HG03280 (cell line): ENCODE measurements at regions not wholly inside any gene's neighbourhood (a gene's known extent, or its start where the extent isn't known, plus 50 kb on each side); places are given as distances from the start of the nearest gene placed in this dataset.
"Not testable (repeated sequence)": the region's sequence is repeated elsewhere in the genome, so short reads cannot be mapped to it uniquely, and the experiment has no call there.

Source experiments
- ATAC-seq: cut with Tn5 transposase; IDR thresholded peaks from one replicate; pipeline ENCODE4 v1.9.1; 2021; ENCODE audit warnings: mild to moderate bottlenecking, moderate library complexity; ENCODE audit not compliant: unreplicated experiment

DNA sequence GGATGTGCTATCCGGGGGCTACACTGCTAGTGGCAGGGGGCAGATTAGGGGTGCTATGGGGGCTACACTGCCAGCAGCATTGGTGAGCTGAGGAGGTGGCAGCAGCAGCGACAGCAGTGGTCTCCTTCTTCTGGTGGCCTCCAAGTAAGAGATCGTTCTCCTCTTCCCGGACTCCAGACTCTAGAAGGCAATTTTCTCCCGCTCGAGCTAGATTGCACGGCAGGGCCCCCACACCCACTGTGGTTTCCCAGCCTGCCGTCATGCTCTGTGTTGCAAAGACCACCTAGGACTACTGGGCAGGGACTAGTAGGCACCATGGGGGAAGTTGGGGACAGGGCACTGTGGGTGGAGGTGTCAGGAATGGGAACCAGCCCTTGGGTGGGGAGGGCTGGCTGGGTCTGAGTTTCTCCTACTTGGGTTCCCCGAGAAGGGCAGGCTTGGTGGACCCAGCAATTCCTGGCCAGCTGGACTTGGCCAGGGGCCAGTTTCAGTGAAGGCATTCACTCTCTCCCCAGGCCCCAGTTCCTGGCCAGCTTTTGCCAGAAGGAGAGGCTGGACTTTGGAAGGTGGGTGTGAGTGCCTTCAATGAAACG is 203.4 kb upstream of the WSB1 start:
- not testable (repeated sequence) for ATAC-seq

GRCh38 chr17:27091043-27091497 is 202.8 kb upstream of the WSB1 start:
- ATAC-seq = no peak

DNA sequence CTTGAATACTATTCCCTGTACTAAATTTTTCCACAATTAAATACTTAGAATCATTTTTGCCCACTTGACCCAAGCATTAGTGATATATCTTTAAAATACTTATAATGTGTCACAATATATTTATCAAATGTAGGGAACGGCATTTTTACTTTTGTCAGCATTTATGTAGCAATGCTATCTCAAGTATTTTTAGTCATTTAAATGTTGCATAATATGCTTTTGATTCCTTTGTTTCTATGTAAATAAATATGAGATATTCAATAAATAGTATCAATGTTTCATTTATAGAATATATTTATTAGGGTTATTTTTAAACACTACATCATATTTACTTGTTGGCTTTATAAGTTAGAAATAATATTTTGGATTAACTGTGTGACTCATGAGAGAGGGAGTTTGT is 199.7 kb upstream of the WSB1 start:
- ATAC-seq = not testable (repeated sequence)

- ATAC-seq = not testable (repeated sequence)
Measured at GRCh38 chr17:27095821-27096220, 198.1 kb upstream of the WSB1 start.

GRCh38 chr17:27099266-27099665 is 194.6 kb upstream of the WSB1 start:
- ATAC-seq = not testable (repeated sequence)

DNA sequence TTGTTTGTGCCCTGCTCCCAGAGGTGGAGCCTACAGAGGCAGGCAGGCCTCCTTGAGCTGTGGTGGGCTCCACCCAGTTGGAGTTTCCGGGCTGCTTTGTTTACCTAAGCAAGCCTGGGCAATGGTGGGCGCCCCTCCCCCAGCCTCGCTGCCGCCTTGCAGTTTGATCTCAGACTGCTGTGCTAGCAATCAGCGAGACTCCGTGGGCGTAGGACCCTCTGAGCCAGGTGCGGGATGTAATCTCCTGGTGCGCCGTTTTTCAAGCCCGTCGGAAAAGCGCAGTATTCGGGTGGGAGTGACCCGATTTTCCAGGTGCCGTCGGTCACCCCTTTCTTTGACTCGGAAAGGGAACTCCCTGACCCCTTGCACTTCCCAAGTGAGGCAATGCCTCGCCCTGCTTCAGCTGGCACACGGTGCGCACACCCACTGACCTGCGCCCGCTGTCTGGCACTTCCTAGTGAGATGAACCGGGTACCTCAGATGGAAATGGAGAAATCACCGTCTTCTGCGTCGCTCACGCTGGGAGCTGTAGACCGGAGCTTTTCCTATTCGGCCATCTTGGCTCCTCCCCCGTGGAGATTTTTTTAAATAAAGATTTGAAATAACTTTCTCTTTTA is 189.2 kb upstream of the WSB1 start:
- not testable (repeated sequence) for ATAC-seq

DNA sequence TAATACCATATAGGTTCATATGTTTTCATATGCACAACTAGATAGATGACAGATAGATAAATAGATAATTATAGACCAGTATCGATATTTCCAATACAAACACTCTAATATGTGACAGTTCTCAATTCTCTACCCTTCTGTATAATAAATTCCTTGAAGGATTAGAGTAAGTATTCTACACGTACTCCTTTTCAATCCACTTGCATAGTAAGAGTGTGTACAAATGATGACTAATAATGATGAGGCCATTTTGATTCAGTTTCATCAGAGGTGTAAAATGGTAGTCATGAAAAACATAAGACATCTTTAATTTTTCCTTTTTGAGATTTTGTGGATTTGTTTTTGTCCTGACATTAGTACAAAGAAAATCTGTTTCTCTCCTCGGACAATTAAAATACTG is 188.3 kb upstream of the WSB1 start:
- no peak for ATAC-seq

- no peak for ATAC-seq
Measured at GRCh38 chr17:27106347-27106981, 187.4 kb upstream of the WSB1 start.

DNA sequence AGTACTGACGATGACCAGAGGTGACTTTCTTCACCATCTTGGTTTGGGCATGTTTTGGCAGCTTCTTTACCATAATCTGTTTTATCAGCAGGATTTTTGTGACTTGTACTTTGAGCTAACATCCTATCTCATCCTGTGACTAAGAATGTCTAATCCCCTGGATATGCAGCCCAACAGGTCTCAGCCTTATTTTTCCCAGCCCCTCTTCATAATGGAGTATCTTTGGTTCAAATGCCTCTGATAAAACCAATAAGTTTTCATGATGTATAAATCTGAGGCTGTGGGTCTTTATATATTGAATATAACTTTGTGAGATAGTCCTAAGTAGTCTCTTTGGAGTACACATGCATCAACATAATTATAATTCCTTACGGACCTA is 186.9 kb upstream of the WSB1 start:
- ATAC-seq = no peak

- ATAC-seq = not testable (repeated sequence)
Measured at GRCh38 chr17:27107386-27108328, 186.3 kb upstream of the WSB1 start.

GRCh38 chr17:27109346-27109745 is 184.6 kb upstream of the WSB1 start:
- no peak for ATAC-seq

DNA sequence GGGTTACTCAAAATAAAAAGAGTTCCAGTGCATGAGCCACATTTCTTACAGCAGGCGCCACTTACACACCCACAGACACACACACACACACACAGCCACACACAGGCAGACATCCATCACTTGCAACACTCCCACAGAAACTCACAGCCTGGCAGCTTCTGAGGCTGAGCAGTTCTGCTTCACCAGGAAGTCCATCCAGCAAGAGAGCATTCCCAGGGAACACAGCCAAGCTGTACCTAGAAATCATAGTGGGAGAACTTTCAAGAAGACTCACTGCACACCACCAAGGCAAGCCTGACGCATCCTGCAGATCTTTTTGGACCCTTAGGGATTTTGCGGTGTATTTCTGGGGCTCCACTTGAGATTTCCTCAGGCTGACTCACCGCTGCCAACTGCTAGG is 140.9 kb upstream of the WSB1 start:
- ATAC-seq = no peak

GRCh38 chr17:27155866-27156265 is 138.0 kb upstream of the WSB1 start:
- ATAC-seq = no peak

DNA sequence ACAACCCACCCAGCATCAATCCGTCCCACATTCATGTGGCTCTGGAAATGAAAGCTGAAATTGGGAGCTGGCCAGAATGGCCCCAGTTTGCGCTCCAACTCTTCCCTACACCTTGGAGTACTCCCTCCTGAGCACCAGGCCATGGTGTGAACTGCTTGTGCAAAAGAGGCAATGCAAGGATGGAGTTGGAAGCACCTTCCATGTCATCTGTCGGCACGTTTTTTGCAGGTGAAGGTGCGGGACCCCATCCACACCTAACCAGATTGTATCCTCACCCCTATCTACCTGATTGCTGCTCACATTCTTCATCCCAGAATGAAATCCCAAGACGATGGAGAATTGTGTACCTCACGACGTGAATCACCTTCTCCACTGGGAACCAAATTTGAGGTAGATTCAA is 136.6 kb upstream of the WSB1 start:
- no peak for ATAC-seq

DNA sequence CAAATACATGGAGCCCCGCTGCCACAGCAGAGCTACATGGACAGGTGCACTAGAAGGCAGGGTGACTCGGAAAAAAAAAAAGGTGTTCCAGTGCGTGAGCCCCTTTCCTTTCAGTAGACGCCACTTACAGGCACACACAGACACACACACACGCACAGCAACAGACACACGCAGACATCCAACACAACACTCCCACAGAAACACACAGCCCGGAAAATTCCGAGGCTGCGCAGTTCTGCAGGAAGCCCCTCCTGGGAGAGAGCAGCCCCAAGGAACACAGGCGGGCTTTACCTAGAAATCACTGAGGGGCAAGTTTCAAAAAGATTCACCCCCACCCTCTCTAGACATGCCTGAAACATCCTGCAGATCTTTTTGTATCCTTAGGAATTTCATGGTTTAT is 136.0 kb upstream of the WSB1 start:
- ATAC-seq = no peak

- ATAC-seq = no peak
Measured at GRCh38 chr17:27158382-27158781, 135.5 kb upstream of the WSB1 start.

DNA sequence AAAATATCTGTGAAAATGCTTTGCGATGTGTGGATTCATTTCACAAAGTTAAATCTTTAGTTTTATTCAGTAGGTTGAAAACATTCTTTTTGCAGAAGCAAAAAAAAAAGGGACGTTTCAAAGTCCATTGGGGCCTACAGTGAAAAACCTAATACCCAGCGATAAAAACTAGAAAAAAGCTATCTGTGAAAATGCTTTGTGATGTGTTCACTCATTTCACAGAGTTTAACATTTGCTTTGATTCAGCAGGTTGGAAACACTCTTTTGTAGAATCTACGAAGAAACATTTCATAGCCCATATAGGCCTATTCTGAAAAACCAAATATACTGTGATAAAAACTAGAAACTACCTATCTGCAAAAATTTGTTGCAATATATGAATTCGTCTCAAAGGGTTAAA is 113.6 kb upstream of the WSB1 start:
- ATAC-seq = no peak

- ATAC-seq = not testable (repeated sequence)
Measured at GRCh38 chr17:27181379-27181925, 112.5 kb upstream of the WSB1 start.

DNA sequence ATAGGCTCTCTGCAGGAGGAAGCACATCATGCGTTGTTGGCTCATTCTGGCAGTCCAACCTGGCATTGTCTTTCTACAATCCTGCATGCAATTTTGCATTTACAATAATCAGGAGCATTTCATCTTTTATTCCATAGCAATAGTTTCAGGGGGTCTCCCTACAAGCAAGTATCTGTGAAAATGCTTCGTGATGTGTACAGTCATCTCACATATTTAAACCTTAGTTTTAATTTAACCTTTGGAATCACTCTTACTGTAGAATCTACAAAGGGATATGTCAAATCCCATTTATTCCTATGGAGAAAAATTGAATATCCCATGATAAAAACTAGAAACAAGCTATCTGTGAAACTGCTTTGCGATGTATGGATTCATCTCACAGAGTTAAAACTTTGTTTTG is 112.0 kb upstream of the WSB1 start:
- ATAC-seq = no peak

- ATAC-seq = not testable (repeated sequence)
Measured at GRCh38 chr17:27197505-27197904, 96.4 kb upstream of the WSB1 start.

DNA sequence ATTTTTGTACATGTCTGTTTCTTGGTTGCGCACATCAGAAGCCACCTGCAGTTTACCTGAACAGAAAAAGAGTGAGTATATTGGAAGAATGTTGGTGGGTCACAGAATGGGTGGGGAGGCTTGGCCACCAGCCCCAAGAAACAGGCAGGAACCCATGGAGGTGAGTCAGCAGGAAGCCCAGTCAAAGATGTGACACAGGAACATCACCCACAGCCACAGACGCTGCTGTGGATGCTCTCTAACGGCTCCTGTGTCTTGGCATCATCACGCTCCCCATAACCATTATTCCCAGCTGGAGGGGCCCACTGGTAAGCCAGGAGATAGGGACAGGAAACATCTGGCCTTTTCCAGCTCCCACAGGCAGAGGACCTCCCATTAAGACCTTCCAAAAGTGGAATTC is 94.0 kb upstream of the WSB1 start:
- no peak for ATAC-seq
